B cell (primary cell): ENCODE measurements at regions not wholly inside any gene's neighbourhood (a gene's known extent, or its start where the extent isn't known, plus 50 kb on each side); places are given as distances from the start of the nearest gene placed in this dataset.

Source experiments
- ATAC-seq: fragments of 200-7000 bp; cut with Tn5 transposase; one replicate; pipeline ENCODE4 v1.10.0; 2021; ENCODE audit warnings: low read depth, mild to moderate bottlenecking, moderate number of reproducible peaks, moderate library complexity
- CTCF ChIA-PET: fragments of 350-600 bp; sonication (Branson Sonifier 250); formaldehyde crosslinking; loops from one replicate; lab custom pipeline; 2021; ENCODE audit warnings: antibody characterized with exemption, inconsistent platforms; lab: Charles Lee
- POLR2A ChIA-PET: fragments of 350-600 bp; sonication (Branson Sonifier 250); formaldehyde crosslinking; loops from one replicate; lab custom pipeline; 2021; ENCODE audit warnings: antibody characterized with exemption; lab: Charles Lee
- DNase-seq: peaks from one replicate; pipeline ENCODE4 v3.0.0; 2013
- H2AFZ ChIP-seq: 2 replicates; pipeline ENCODE4 v1.6.1; 2012; ENCODE audit warnings: mild to moderate bottlenecking, low read depth, low read length; ENCODE audit not compliant: insufficient read depth, poor library complexity, severe bottlenecking
- H3K27ac ChIP-seq, 2 donors: 1 replicate in 1 of 2; 2 replicates in 1 of 2; pipeline ENCODE4 v1.5.1; 2012 to 2013; ENCODE audit warnings: low read length in 2 of 2, mild to moderate bottlenecking in 2 of 2, moderate library complexity in 1 of 2
- H3K27me3 ChIP-seq, 4 experiments: fragments of 200-600 bp in 1 of 4; sonication (generic) in 1 of 4; replicated peaks in 1 of 4; 1 replicate in 2 of 4; 2 replicates in 2 of 4; pipeline versions ENCODE4 v1.6.1 to v1.7.0; 2013 to 2016; ENCODE audit warnings: low read length in 3 of 4, mild to moderate bottlenecking in 2 of 4, mixed read lengths in 1 of 4, moderate library complexity in 1 of 4; ENCODE audit not compliant: insufficient read depth in 4 of 4, control insufficient read depth in 3 of 4; ENCODE audit errors: control extremely low read depth in 1 of 4
- H3K36me3 ChIP-seq, 2 experiments: replicated peaks in 1 of 2; 1 replicate in 1 of 2; 2 replicates in 1 of 2; pipeline versions ENCODE4 v1.6.1 to v1.7.1; 2013; ENCODE audit warnings: low read length in 1 of 2; ENCODE audit not compliant: insufficient read depth in 2 of 2, control insufficient read depth in 1 of 2; ENCODE audit errors: control extremely low read depth in 1 of 2, extremely low read depth in 1 of 2
- H3K4me1 ChIP-seq, 2 donors: fragments of 200-600 bp in 1 of 2; sonication (generic) in 1 of 2; 1 replicate in 1 of 2; 2 replicates in 1 of 2; pipeline versions ENCODE4 v1.5.1 to v1.6.1; 2013 to 2017; ENCODE audit warnings: low read length in 2 of 2; ENCODE audit not compliant: control insufficient read depth in 2 of 2, insufficient read depth in 2 of 2
- H3K4me2 ChIP-seq: replicated peaks from 2 replicates; pipeline ENCODE3; 2012; ENCODE audit warnings: mild to moderate bottlenecking, low read depth, low read length; ENCODE audit not compliant: poor library complexity, severe bottlenecking
- H3K4me3 ChIP-seq, 5 experiments: fragments of 200-600 bp in 1 of 5; sonication (generic) in 1 of 5; 1 replicate in 3 of 5; 2 replicates in 2 of 5; pipeline versions ENCODE4 v1.5.1 to v1.7.0; 2011 to 2016; ENCODE audit warnings: low read length in 4 of 5, mild to moderate bottlenecking in 4 of 5, low read depth in 2 of 5, control low read depth in 1 of 5, moderate library complexity in 1 of 5; ENCODE audit not compliant: insufficient read depth in 1 of 5; ENCODE audit errors: control extremely low read depth in 1 of 5, extremely low read depth in 1 of 5
- H3K79me2 ChIP-seq: fragments of 200-600 bp; sonication (generic); one replicate; pipeline ENCODE4 v1.6.0; 2016; ENCODE audit warnings: low read length; ENCODE audit not compliant: control insufficient read depth, insufficient read depth
- H3K9ac ChIP-seq: fragments of 200-600 bp; sonication (generic); 2 replicates; pipeline ENCODE4 v1.6.1; 2017; ENCODE audit warnings: mild to moderate bottlenecking, low read length, moderate library complexity
- H3K9me3 ChIP-seq, 3 donors: one replicate each; pipeline versions ENCODE4 v1.6.1 to v1.7.1; 2013; ENCODE audit warnings: low read length in 2 of 3; ENCODE audit not compliant: control insufficient read depth in 2 of 3, insufficient read depth in 1 of 3; ENCODE audit errors: control extremely low read depth in 1 of 3
- H4K20me1 ChIP-seq: 2 replicates; pipeline ENCODE4 v1.6.0; 2012; ENCODE audit warnings: mild to moderate bottlenecking, low read length; ENCODE audit not compliant: insufficient read depth, control insufficient read depth, poor library complexity, severe bottlenecking
- H3K27ac Mint-ChIP-seq: one replicate; pipeline ENCODE4 v1.8.0; 2021; ENCODE audit warnings: mixed read lengths
- H3K27me3 Mint-ChIP-seq: one replicate; pipeline ENCODE4 v1.8.0; 2021; ENCODE audit warnings: mixed read lengths
- H3K4me1 Mint-ChIP-seq: one replicate; pipeline ENCODE4 v1.8.0; 2021; ENCODE audit warnings: mixed read lengths
- H3K4me3 Mint-ChIP-seq: one replicate; pipeline ENCODE4 v1.8.0; 2021; ENCODE audit warnings: mixed read lengths
- H3K9me3 Mint-ChIP-seq: one replicate; pipeline ENCODE4 v1.8.0; 2022; ENCODE audit warnings: mixed read lengths; ENCODE audit not compliant: insufficient read depth
- CTCF ChIP-seq: fragments of 200-600 bp; IDR thresholded peaks from one replicate; pipeline ENCODE4 v1.8.0; 2022; ENCODE audit warnings: antibody characterized with exemption, mild to moderate bottlenecking
- EZH2 ChIP-seq: IDR thresholded peaks from 2 replicates; pipeline ENCODE4 v1.6.1; 2012; ENCODE audit warnings: borderline replicate concordance, low read depth, mild to moderate bottlenecking, moderate library complexity, low read length; ENCODE audit not compliant: insufficient read depth, poor library complexity, severe bottlenecking
- WGBS: methylation state at CpG from one replicate; pipeline ENCODE4 v1.1.5; 2013; ENCODE audit warnings: missing lambda C conversion rate; ENCODE audit not compliant: insufficient coverage; 5-methylcytosine and 5-hydroxymethylcytosine counted together
- intact Hi-C: fragments of 100-400 bp; cut with micrococcal nuclease; formaldehyde crosslinking; loops from one replicate; pipeline ENCODE4 v1.10.0; 2022

- Histone ChIP-seq H2AFZ (no peak overlapping the region), H3K79me2 (no peaks in the 10 kb centered on the region), H3K4me1 (no peaks in the 10 kb centered on the region), H3K4me2 (no peak overlapping the region), H3K9me3 (no peaks in the 10 kb centered on the region), H4K20me1 (no peaks in the 10 kb centered on the region), H3K27ac (no peak overlapping the region), H3K4me3 (no peak overlapping the region), H3K27me3 (no peaks in the 10 kb centered on the region), H3K36me3 (no peaks in the 10 kb centered on the region), H3K9ac (no peak overlapping the region)
- H3K9me3 Mint-ChIP-seq: no peaks in the 10 kb centered on the region
- H3K4me3 Mint-ChIP-seq: no peak overlapping the region
- H3K27me3 Mint-ChIP-seq: peaks cover 17% of the 10 kb centered on the region
- H3K4me1 Mint-ChIP-seq: no peaks in the 10 kb centered on the region
- ChIA-PET POLR2A (no interaction called here), CTCF (no interaction called here)
- TF ChIP-seq EZH2 (no peak), CTCF (no peak)
- 100% methylated on average over 2 of the region's 2 CpGs for WGBS
- no peak overlapping the region for H3K27ac Mint-ChIP-seq
- ATAC-seq (no peak), DNase-seq (no peak)
- intact Hi-C loops: no loop called here
Observed at GRCh38 chr18:61607867-61608266, 274.6 kb downstream of the CDH20 start.

- no peak overlapping the region for H2AFZ ChIP-seq
Observed at GRCh38 chr18:61606759-61607158, 273.5 kb downstream of the CDH20 start.

More at GRCh38 chr18:61606759-61607158, 273.5 kb downstream of the CDH20 start:
- no peak overlapping the region for H3K27ac ChIP-seq
- H3K9me3 Mint-ChIP-seq: no peaks in the 10 kb centered on the region
- H3K27me3 ChIP-seq: no peaks in the 10 kb centered on the region
- no peaks in the 10 kb centered on the region for H3K36me3 ChIP-seq
- intact Hi-C loops: no loop called here
- H3K4me3 ChIP-seq: no peak overlapping the region
- no peak overlapping the region for H3K9ac ChIP-seq
- ATAC-seq (no peak), DNase-seq (no peak)
- no peaks in the 10 kb centered on the region for H3K4me1 ChIP-seq
- H3K4me2 ChIP-seq: no peak overlapping the region
- no peaks in the 10 kb centered on the region for H3K9me3 ChIP-seq
- H3K4me1 Mint-ChIP-seq: no peaks in the 10 kb centered on the region
- ChIA-PET CTCF (no interaction called here), POLR2A (no interaction called here)
- peaks cover 17% of the 10 kb centered on the region for H3K27me3 Mint-ChIP-seq
- TF ChIP-seq CTCF (no peak), EZH2 (no peak)
- H4K20me1 ChIP-seq: no peaks in the 10 kb centered on the region
- WGBS: 7% methylated on average over 5 of the region's 5 CpGs
- H3K27ac Mint-ChIP-seq: no peak overlapping the region
- H3K4me3 Mint-ChIP-seq: no peak overlapping the region
- no peaks in the 10 kb centered on the region for H3K79me2 ChIP-seq
